Activated CD4-positive, alpha-beta T cell treated with anti-CD3 and anti-CD28 coated beads, Interleukin-10, Interleukin-2, amounts not matched to agents 100 ng/mL and 50 ng/mL, durations not matched to agents 16 hours and 8 hours (primary cell): ENCODE measurements at regions not wholly inside any gene's neighbourhood (a gene's known extent, or its start where the extent isn't known, plus 50 kb on each side); places are given as distances from the start of the nearest gene placed in this dataset.

Source experiments
- DNase-seq: peaks from one replicate; pipeline ENCODE4 v3.0.0-alpha.2; 2020

- DNase-seq, result no peak
Observed at GRCh38 chr16:76729525-76729924, 452.3 kb downstream of the CNTNAP4 start.

- no peak for DNase-seq
Observed at GRCh38 chr16:76732894-76733293, 455.7 kb downstream of the CNTNAP4 start.

GRCh38 chr16:76741623-76742022 lies 449.4 kb upstream of the MON1B start:
- no peak for DNase-seq

GRCh38 chr16:76748461-76749348 lies 442.3 kb upstream of the MON1B start:
- DNase-seq, result no peak

- DNase-seq, result no peak
Observed at GRCh38 chr16:76749780-76750375, 441.1 kb upstream of the MON1B start.

- no peak for DNase-seq
Observed at GRCh38 chr16:76755496-76755895, 435.5 kb upstream of the MON1B start.

GRCh38 chr16:76756423-76756822 lies 434.6 kb upstream of the MON1B start:
- DNase-seq, result no peak

GRCh38 chr16:76756951-76757350 lies 434.0 kb upstream of the MON1B start:
- DNase-seq, result no peak

- no peak for DNase-seq
Observed at GRCh38 chr16:76766538-76766937, 424.5 kb upstream of the MON1B start.

GRCh38 chr16:76768316-76768715 lies 422.7 kb upstream of the MON1B start:
- DNase-seq, result no peak

- no peak for DNase-seq
Observed at GRCh38 chr16:76768948-76769347, 422.0 kb upstream of the MON1B start.

- no peak for DNase-seq
Observed at GRCh38 chr16:76771216-76771615, 419.8 kb upstream of the MON1B start.

- no peak for DNase-seq
Observed at GRCh38 chr16:76777721-76778465, 413.1 kb upstream of the MON1B start.

- DNase-seq, result no peak
Observed at GRCh38 chr16:76780556-76780955, 410.4 kb upstream of the MON1B start.

GRCh38 chr16:76784530-76784929 lies 406.5 kb upstream of the MON1B start:
- DNase-seq, result no peak

- no peak for DNase-seq
Observed at GRCh38 chr16:76787394-76787793, 403.6 kb upstream of the MON1B start.

GRCh38 chr16:76791151-76791550 lies 399.8 kb upstream of the MON1B start:
- no peak for DNase-seq

- no peak for DNase-seq
Observed at GRCh38 chr16:76796416-76796815, 394.6 kb upstream of the MON1B start.

- DNase-seq, result no peak
Observed at GRCh38 chr16:76796978-76797377, 394.0 kb upstream of the MON1B start.

- DNase-seq, result no peak
Observed at GRCh38 chr16:76797457-76797856, 393.5 kb upstream of the MON1B start.

- no peak for DNase-seq
Observed at GRCh38 chr16:76800196-76800595, 390.8 kb upstream of the MON1B start.

GRCh38 chr16:76801357-76801756 lies 389.6 kb upstream of the MON1B start:
- DNase-seq, result no peak

GRCh38 chr16:76816475-76816874 lies 374.5 kb upstream of the MON1B start:
- peak; percentile 7 for DNase-seq
